Ecto neural progenitor cell (in vitro differentiated cells): ENCODE measurements at regions not wholly inside any gene's neighbourhood (a gene's known extent, or its start where the extent isn't known, plus 50 kb on each side); places are given as distances from the start of the nearest gene placed in this dataset.
"Not testable (repeated sequence)": the region's sequence is repeated elsewhere in the genome, so short reads cannot be mapped to it uniquely, and the experiment has no call there.

Experiments used
- DNase-seq: peaks from one replicate; pipeline ENCODE4 v3.0.0-alpha.2; 2018; ENCODE audit warnings: low spot score

GRCh38 chr4:66837279-66837922 lies 707.9 kb downstream of the CENPC start:
- DNase-seq = no peak

GRCh38 chr4:66829310-66829709 lies 716.0 kb downstream of the CENPC start:
- no peak for DNase-seq

GRCh38 chr4:66820681-66821080 lies 724.6 kb downstream of the CENPC start:
- no peak for DNase-seq

- no peak for DNase-seq
Measured at GRCh38 chr4:66814277-66814676, 731.0 kb downstream of the CENPC start.

GRCh38 chr4:66805582-66805981 lies 739.7 kb downstream of the CENPC start:
- DNase-seq = no peak

GRCh38 chr4:66804979-66805378 lies 740.3 kb downstream of the CENPC start:
- no peak for DNase-seq

- no peak for DNase-seq
Measured at GRCh38 chr4:66797608-66798007, 747.7 kb downstream of the CENPC start.

GRCh38 chr4:66795724-66796123 lies 749.6 kb downstream of the CENPC start:
- DNase-seq = no peak

GRCh38 chr4:66794390-66795034 lies 750.8 kb downstream of the CENPC start:
- no peak for DNase-seq

- DNase-seq = no peak
Measured at GRCh38 chr4:66791686-66792085, 753.6 kb downstream of the CENPC start.

GRCh38 chr4:66785479-66785878 lies 759.8 kb downstream of the CENPC start:
- DNase-seq = no peak

- not testable (repeated sequence) for DNase-seq
Measured at GRCh38 chr4:66782751-66783150, 762.6 kb downstream of the CENPC start.

- no peak for DNase-seq
Measured at GRCh38 chr4:66777097-66777496, 768.2 kb downstream of the CENPC start.

GRCh38 chr4:66769441-66769840 lies 775.9 kb downstream of the CENPC start:
- no peak for DNase-seq

GRCh38 chr4:66767442-66767841 lies 777.9 kb downstream of the CENPC start:
- DNase-seq = no peak

- DNase-seq = no peak
Measured at GRCh38 chr4:66766557-66766956, 778.7 kb downstream of the CENPC start.

- DNase-seq = no peak
Measured at GRCh38 chr4:66750273-66750672, 795.0 kb downstream of the CENPC start.

- not testable (repeated sequence) for DNase-seq
Measured at GRCh38 chr4:66746918-66747317, 798.4 kb downstream of the CENPC start.

GRCh38 chr4:66741081-66741480 lies 804.2 kb downstream of the CENPC start:
- no peak for DNase-seq

GRCh38 chr4:66736606-66737005 lies 808.7 kb downstream of the CENPC start:
- DNase-seq = no peak

- DNase-seq = no peak
Measured at GRCh38 chr4:66728280-66728679, 817.0 kb downstream of the CENPC start.

- DNase-seq = not testable (repeated sequence)
Measured at GRCh38 chr4:66712301-66712921, 832.9 kb downstream of the CENPC start.

- DNase-seq = no peak
Measured at GRCh38 chr4:66704243-66704642, 841.1 kb downstream of the CENPC start.

GRCh38 chr4:66694739-66695138 lies 850.6 kb downstream of the CENPC start:
- DNase-seq = no peak
